ENCODE measurements at regions not wholly inside any gene's neighbourhood (a gene's known extent, or its start where the extent isn't known, plus 50 kb on each side); places are given as distances from the start of the nearest gene placed in this dataset.

GRCh38 chr12:86903159-86903558 lies 647.0 kb upstream of the MGAT4C start:
- no peak overlapping the region for H3K4me3 ChIP-seq (ENCODE audit: low read depth, low read length)
- TF ChIP-seq, protein P1, sequence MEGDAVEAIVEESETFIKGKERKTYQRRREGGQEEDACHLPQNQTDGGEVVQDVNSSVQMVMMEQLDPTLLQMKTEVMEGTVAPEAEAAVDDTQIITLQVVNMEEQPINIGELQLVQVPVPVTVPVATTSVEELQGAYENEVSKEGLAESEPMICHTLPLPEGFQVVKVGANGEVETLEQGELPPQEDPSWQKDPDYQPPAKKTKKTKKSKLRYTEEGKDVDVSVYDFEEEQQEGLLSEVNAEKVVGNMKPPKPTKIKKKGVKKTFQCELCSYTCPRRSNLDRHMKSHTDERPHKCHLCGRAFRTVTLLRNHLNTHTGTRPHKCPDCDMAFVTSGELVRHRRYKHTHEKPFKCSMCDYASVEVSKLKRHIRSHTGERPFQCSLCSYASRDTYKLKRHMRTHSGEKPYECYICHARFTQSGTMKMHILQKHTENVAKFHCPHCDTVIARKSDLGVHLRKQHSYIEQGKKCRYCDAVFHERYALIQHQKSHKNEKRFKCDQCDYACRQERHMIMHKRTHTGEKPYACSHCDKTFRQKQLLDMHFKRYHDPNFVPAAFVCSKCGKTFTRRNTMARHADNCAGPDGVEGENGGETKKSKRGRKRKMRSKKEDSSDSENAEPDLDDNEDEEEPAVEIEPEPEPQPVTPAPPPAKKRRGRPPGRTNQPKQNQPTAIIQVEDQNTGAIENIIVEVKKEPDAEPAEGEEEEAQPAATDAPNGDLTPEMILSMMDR (IDR thresholded peaks at IDR 0.05; ENCODE audit: borderline replicate concordance, insufficient read depth, low read depth, low read length), result no peak

GRCh38 chr12:86860776-86861175 lies 604.6 kb upstream of the MGAT4C start:
- no peak overlapping the region for H3K4me3 ChIP-seq (ENCODE audit: low read depth, low read length)
- TF ChIP-seq, protein P1 (IDR thresholded peaks at IDR 0.05; ENCODE audit: borderline replicate concordance, insufficient read depth, low read depth, low read length), result no peak

- no peak overlapping the region for H3K4me3 ChIP-seq (ENCODE audit: low read depth, low read length)
- TF ChIP-seq, protein P1 (IDR thresholded peaks at IDR 0.05; ENCODE audit: borderline replicate concordance, insufficient read depth, low read depth, low read length), result no peak
These were observed 596.3 kb upstream of the MGAT4C start for GRCh38 chr12:86852451-86852850.

- TF ChIP-seq, protein P1 (IDR thresholded peaks at IDR 0.05; ENCODE audit: borderline replicate concordance, insufficient read depth, low read depth, low read length), result no peak
- no peak overlapping the region for H3K4me3 ChIP-seq (ENCODE audit: low read depth, low read length)
These were observed 582.5 kb upstream of the MGAT4C start for GRCh38 chr12:86838711-86839110.

- H3K4me3 ChIP-seq (ENCODE audit: low read depth, low read length), result no peak overlapping the region
- TF ChIP-seq, protein P1 (IDR thresholded peaks at IDR 0.05; ENCODE audit: borderline replicate concordance, insufficient read depth, low read depth, low read length), result no peak
These were observed 582.1 kb upstream of the MGAT4C start for GRCh38 chr12:86838260-86838659.

DNA sequence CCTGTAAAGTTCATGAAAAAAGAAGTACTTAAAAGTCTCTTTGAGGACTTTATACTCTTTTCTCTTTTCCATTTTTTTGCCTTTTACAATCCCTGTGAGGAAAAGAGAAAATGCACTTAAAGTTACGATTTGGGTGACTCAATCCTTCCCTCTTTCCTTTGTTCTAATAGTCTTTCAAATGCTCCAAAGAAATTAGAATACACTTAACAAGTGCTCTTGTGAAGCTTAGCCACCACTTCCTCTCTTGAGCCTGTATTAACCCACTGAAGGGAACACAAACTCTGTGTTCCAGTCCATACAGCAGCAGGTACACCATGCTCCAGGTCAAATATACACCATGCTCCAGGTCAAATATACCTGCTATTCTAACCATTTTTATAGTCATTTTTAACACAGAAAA lies 581.1 kb upstream of the MGAT4C start:
- TF ChIP-seq, protein P1 (IDR thresholded peaks at IDR 0.05; ENCODE audit: borderline replicate concordance, insufficient read depth, low read depth, low read length), result no peak
- no peak overlapping the region for H3K4me3 ChIP-seq (ENCODE audit: low read depth, low read length)

GRCh38 chr12:86834217-86834616 lies 578.0 kb upstream of the MGAT4C start:
- TF ChIP-seq, protein P1 (IDR thresholded peaks at IDR 0.05; ENCODE audit: borderline replicate concordance, insufficient read depth, low read depth, low read length), result no peak
- H3K4me3 ChIP-seq (ENCODE audit: low read depth, low read length), result no peak overlapping the region

All from GM12875 (cell line).